HG02571 (cell line): ENCODE measurements at regions not wholly inside any gene's neighbourhood (a gene's known extent, or its start where the extent isn't known, plus 50 kb on each side); places are given as distances from the start of the nearest gene placed in this dataset.

ENCODE experiments used
- ATAC-seq: cut with Tn5 transposase; IDR thresholded peaks from one replicate; pipeline ENCODE4 v1.9.1; 2021; ENCODE audit warnings: mild to moderate bottlenecking, moderate library complexity; ENCODE audit not compliant: unreplicated experiment

GRCh38 chr5:103463261-103463660 lies 99.3 kb downstream of the NUDT12 start:
- no peak for ATAC-seq

- ATAC-seq: no peak
Measured at GRCh38 chr5:103461243-103461642, 101.3 kb downstream of the NUDT12 start.

GRCh38 chr5:103458497-103459040 lies 104.0 kb downstream of the NUDT12 start:
- ATAC-seq: no peak

DNA sequence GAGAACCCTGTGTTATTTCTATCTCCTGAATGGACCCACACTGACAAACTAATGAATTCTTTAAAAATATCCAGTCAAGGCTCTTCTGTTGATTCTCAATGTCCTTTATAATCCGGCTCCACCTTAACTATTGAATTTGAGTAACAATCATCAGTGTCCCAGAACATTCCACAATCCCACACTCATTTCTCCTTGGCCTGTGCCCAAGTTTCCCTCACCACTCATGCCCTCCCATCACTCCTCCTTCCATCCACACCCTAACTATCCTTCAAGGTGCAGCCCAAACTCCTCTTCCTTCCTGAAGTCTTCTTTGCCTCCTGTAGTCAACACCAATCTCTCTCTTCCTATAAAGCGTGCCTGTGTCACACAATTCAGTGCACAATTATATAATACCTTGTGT lies 106.1 kb downstream of the NUDT12 start:
- ATAC-seq: no peak

- ATAC-seq: no peak
Measured at GRCh38 chr5:103455796-103456195, 106.8 kb downstream of the NUDT12 start.

- no peak for ATAC-seq
Measured at GRCh38 chr5:103454770-103455169, 107.8 kb downstream of the NUDT12 start.

GRCh38 chr5:103452666-103453065 lies 109.9 kb downstream of the NUDT12 start:
- no peak for ATAC-seq

GRCh38 chr5:103452089-103452488 lies 110.5 kb downstream of the NUDT12 start:
- ATAC-seq: no peak

- no peak for ATAC-seq
Measured at GRCh38 chr5:103451261-103451660, 111.3 kb downstream of the NUDT12 start.

DNA sequence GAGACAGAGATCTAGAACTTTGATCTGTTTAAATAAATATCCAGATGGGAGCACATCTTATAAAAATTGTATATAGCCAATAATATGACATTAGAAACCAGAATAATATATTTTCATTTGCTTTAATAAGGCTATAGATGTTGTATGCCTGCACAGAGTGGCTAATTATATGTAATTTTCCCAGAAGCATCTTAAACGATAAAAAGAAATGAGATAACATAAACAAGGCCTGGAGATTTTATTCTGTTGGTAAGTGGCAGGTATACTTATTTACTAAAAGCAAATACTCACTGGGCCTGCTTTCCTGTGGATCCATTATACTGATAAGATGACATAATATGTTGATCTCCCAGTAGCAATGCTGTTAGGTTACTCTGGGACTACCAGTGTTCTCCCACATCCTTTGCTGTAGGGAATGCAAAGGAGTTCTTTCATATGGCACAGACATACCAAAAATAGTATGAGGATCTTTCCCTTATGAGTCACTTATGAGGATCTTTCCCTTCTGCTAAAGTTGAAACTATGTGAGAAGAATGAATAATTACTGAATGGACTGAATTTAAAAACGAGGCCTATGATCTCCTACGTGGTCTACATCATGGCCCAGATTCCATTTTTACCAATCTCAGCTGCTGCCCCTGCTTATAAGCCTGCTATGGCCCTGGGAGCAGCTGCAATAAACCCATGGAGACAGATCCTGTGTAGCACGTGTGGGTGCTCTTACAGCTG lies 112.1 kb downstream of the NUDT12 start:
- ATAC-seq: no peak

DNA sequence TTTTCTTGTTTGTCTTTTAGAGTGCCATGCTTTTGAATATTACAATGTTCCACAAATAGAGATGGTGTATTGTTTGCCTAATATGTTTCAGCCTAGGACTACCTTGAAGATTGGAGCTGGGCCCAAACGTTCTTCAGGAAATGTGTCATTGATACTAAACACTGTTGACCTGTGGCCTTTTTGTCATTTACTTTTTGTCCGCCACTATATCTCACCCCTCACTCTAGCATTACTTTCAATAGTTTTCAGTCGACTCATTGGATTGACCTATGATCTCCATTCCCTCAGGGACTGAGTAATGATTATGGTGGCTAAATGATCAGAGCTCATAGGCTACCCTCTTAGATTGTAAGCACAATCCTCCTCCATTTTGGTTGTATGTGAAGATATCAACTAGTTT lies 115.8 kb downstream of the NUDT12 start:
- no peak for ATAC-seq

DNA sequence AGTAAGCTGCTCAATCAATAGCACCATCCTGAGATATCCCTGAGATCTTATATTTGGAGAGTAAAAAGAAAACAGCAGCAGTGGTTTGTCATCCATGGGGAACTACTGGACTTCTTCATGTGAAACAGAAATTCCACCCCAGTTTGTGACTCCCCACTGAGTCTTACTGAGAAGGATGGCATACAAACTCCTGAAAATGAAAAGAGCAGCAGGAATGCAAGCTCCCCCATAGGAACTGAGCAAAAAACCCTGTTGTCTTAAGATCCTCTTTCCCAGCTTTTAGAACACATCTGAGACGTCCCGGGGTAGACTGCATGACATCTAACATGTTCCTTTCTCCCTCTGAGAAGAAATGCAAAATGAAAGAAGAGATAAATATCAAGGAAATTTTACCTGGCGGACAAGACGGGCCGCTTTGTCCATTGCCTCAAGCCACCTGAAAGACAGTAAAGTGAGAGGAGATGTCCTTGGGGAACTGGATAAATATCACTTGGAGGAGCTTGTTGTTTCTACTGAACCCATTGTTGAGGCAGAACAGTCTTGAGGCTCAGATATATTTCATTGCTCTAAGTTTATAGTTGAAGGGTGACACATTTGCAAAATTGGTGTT lies 117.1 kb downstream of the NUDT12 start:
- no peak for ATAC-seq

- no peak for ATAC-seq
Measured at GRCh38 chr5:103444333-103445038, 118.1 kb downstream of the NUDT12 start.

- ATAC-seq: no peak
Measured at GRCh38 chr5:103442750-103443149, 119.8 kb downstream of the NUDT12 start.

- ATAC-seq: no peak
Measured at GRCh38 chr5:103441523-103441922, 121.1 kb downstream of the NUDT12 start.

- ATAC-seq: no peak
Measured at GRCh38 chr5:103439007-103439406, 123.6 kb downstream of the NUDT12 start.

- ATAC-seq: no peak
Measured at GRCh38 chr5:103436656-103437055, 125.9 kb downstream of the NUDT12 start.

DNA sequence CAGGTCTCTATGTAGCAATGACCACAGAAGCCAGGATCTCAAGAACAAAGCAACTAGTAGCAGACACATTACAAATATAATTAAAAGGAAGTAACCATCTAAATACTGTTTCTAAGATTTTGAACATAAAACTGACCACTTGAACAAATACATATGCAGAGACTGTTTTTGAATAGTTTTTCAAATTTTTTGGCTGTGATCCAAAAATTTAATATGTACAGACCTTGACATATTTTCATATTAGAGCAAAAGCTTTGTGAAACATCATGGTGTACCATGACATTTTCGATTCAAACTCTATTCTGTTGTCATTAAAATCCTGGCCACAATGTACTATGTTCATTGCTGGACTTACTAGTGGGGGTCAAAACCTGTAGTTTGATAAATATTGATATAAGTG lies 126.5 kb downstream of the NUDT12 start:
- no peak for ATAC-seq

DNA sequence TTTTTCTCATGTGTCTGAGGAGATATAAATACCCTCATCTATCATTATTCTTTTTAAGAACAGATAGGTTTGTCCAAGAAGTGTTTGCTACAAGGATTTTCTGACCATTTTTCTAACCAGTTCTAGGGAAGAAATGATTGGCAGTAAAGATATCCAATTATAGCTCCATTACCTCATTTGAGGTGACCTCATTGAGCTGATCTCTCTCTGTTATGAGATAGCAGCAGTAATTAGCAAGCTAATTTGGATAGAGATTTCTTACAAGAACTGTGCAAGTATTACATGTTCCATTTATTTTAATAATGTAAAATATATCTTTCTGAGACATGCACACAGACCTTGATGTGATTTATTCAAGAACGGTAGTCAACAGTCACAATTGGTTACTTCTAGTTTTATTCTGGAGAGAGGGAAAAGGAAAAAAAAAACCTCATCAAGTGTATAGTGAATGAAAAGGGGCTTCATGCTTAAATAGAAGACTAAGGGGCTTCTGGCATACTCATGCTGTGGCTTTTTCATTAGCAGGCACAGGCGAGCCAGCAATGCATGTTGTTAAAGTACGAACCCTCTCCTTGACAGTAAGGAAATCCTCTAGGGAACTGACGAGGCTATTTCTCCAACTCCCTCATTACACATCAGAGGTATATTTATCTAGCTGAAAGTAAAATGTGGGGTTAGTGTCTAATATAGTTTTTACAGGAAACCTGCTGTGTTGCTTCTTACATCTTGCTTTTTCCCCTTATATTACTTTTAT lies 127.3 kb downstream of the NUDT12 start:
- ATAC-seq: no peak

DNA sequence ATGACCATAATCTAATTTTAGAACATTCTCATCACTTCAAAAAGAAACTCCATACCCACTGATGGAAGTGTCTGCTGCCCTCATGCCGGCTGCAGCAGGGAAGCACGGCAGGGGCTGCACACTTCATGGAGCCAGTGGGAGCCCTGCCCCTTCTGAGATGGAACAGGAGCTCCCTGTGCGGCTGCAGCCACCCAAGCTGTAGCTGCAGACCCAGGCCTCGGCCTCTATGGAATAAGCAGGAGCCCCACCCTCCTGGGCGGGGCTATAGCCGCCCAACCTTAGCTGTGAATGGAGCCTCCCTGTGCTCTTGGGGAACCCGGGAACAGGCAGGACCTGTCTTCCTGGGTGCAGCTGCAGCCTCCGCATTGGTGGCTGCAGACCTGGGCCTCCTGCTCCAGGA lies 128.5 kb downstream of the NUDT12 start:
- no peak for ATAC-seq

- ATAC-seq: no peak
Measured at GRCh38 chr5:103433211-103433610, 129.4 kb downstream of the NUDT12 start.
